ENCODE measurements at regions not wholly inside any gene's neighbourhood (a gene's known extent, or its start where the extent isn't known, plus 50 kb on each side); places are given as distances from the start of the nearest gene placed in this dataset.

- no peak overlapping the region for H3K4me3 Mint-ChIP-seq
- no peak for DNase-seq
- peaks cover 9% of the 10 kb centered on the region for H3K4me1 Mint-ChIP-seq
- no peak for TF ChIP-seq CTCF (IDR thresholded peaks at IDR 0.05)
- H3K27me3 Mint-ChIP-seq (ENCODE audit: low read depth, poor library complexity): no peaks in the 10 kb centered on the region
- H3K36me3 Mint-ChIP-seq (ENCODE audit: low read depth): no peaks in the 10 kb centered on the region
- peaks cover 8% of the 10 kb centered on the region for H3K9me3 Mint-ChIP-seq
- no peak overlapping the region for H3K27ac Mint-ChIP-seq
These were observed 829.3 kb upstream of the LCORL start for GRCh38 chr4:18850867-18851266.

GRCh38 chr4:18847249-18847890 is 825.8 kb upstream of the LCORL start:
- TF ChIP-seq CTCF (IDR thresholded peaks at IDR 0.05): no peak
- peak overlapping the region; percentile 22 for H3K27ac Mint-ChIP-seq
- no peak overlapping the region for H3K4me3 Mint-ChIP-seq
- peaks cover 7% of the 10 kb centered on the region for H3K36me3 Mint-ChIP-seq (ENCODE audit: low read depth)
- H3K27me3 Mint-ChIP-seq (ENCODE audit: low read depth, poor library complexity): no peaks in the 10 kb centered on the region
- H3K9me3 Mint-ChIP-seq: peaks cover 32% of the 10 kb centered on the region
- H3K4me1 Mint-ChIP-seq: peaks cover 9% of the 10 kb centered on the region
- no peak for DNase-seq

GRCh38 chr4:18846313-18846712 is 824.8 kb upstream of the LCORL start:
- H3K27ac Mint-ChIP-seq: no peak overlapping the region
- peaks cover 11% of the 10 kb centered on the region for H3K36me3 Mint-ChIP-seq (ENCODE audit: low read depth)
- no peak for TF ChIP-seq CTCF (IDR thresholded peaks at IDR 0.05)

GRCh38 chr4:18844726-18845125 is 823.2 kb upstream of the LCORL start:
- Mint-ChIP-seq H3K4me1 (peaks cover 16% of the 10 kb centered on the region), H3K27me3 (ENCODE audit: low read depth, poor library complexity) (no peaks in the 10 kb centered on the region), H3K27ac (no peak overlapping the region), H3K4me3 (no peak overlapping the region), H3K9me3 (peaks cover 43% of the 10 kb centered on the region), H3K36me3 (ENCODE audit: low read depth) (peaks cover 11% of the 10 kb centered on the region)
- no peak for DNase-seq
- no peak for TF ChIP-seq CTCF (IDR thresholded peaks at IDR 0.05)

More at GRCh38 chr4:18846313-18846712, 824.8 kb upstream of the LCORL start:
- no peaks in the 10 kb centered on the region for H3K27me3 Mint-ChIP-seq (ENCODE audit: low read depth, poor library complexity)
- H3K9me3 Mint-ChIP-seq: peaks cover 41% of the 10 kb centered on the region
- no peak overlapping the region for H3K4me3 Mint-ChIP-seq
- H3K4me1 Mint-ChIP-seq: peaks cover 9% of the 10 kb centered on the region
- no peak for DNase-seq

- H3K27ac Mint-ChIP-seq: no peak overlapping the region
- H3K27me3 Mint-ChIP-seq (ENCODE audit: low read depth, poor library complexity): no peaks in the 10 kb centered on the region
- no peak for TF ChIP-seq CTCF (IDR thresholded peaks at IDR 0.05)
- H3K4me3 Mint-ChIP-seq: no peak overlapping the region
- H3K9me3 Mint-ChIP-seq: peaks cover 35% of the 10 kb centered on the region
- peaks cover 12% of the 10 kb centered on the region for H3K4me1 Mint-ChIP-seq
- DNase-seq: no peak
- peaks cover 11% of the 10 kb centered on the region for H3K36me3 Mint-ChIP-seq (ENCODE audit: low read depth)
These were observed 820.9 kb upstream of the LCORL start for GRCh38 chr4:18842431-18842830.

- no peak for TF ChIP-seq CTCF (IDR thresholded peaks at IDR 0.05)
- Mint-ChIP-seq H3K27me3 (ENCODE audit: low read depth, poor library complexity) (no peaks in the 10 kb centered on the region), H3K4me1 (peaks cover 12% of the 10 kb centered on the region), H3K4me3 (no peak overlapping the region), H3K27ac (no peak overlapping the region), H3K9me3 (peaks cover 33% of the 10 kb centered on the region), H3K36me3 (ENCODE audit: low read depth) (peaks cover 11% of the 10 kb centered on the region)
- DNase-seq: no peak
These were observed 818.9 kb upstream of the LCORL start for GRCh38 chr4:18840481-18840880.
